Lower leg skin (tissue), 3 donors: ENCODE measurements at regions not wholly inside any gene's neighbourhood (a gene's known extent, or its start where the extent isn't known, plus 50 kb on each side); places are given as distances from the start of the nearest gene placed in this dataset.

ENCODE experiments used
- CTCF ChIP-seq, 3 donors: fragments of 450-650 bp; IDR thresholded peaks; one replicate each; pipeline ENCODE4 v1.5.1; 2016; ENCODE audit warnings: antibody characterized with exemption in 3 of 3, mild to moderate bottlenecking in 3 of 3, moderate library complexity in 2 of 3
- POLR2A ChIP-seq, 2 donors: fragments of 450-650 bp; IDR thresholded peaks; one replicate each; pipeline ENCODE4 v1.6.1; 2016 to 2017; ENCODE audit warnings: antibody characterized with exemption in 2 of 2, mild to moderate bottlenecking in 1 of 2, moderate library complexity in 1 of 2

- TF ChIP-seq CTCF (IDR thresholded peaks at IDR 0.05) (no peak), POLR2A (IDR thresholded peaks at IDR 0.05) (no peak)
Observed at GRCh38 chr9:13590996-13591395, 311.5 kb upstream of the MPDZ start.
